Mesenchymal stem cell (in vitro differentiated cells and primary cell): ENCODE measurements at regions not wholly inside any gene's neighbourhood (a gene's known extent, or its start where the extent isn't known, plus 50 kb on each side); places are given as distances from the start of the nearest gene placed in this dataset.
"Not testable (repeated sequence)": the region's sequence is repeated elsewhere in the genome, so short reads cannot be mapped to it uniquely, and the experiment has no call there.

Experiments used
- DNase-seq: peaks from one replicate; pipeline ENCODE4 v3.0.0-alpha.2; 2013
- H2AFZ ChIP-seq: one replicate; pipeline ENCODE4 v1.6.1; 2013; ENCODE audit warnings: low read depth, mild to moderate bottlenecking, control low read depth, inconsistent platforms, low read length, moderate library complexity
- H2AK5ac ChIP-seq: 2 replicates; pipeline ENCODE4 v1.6.1; 2013; ENCODE audit warnings: low read length, moderate library complexity, mild to moderate bottlenecking, inconsistent platforms; ENCODE audit not compliant: severe bottlenecking
- H2BK120ac ChIP-seq: one replicate; pipeline ENCODE4 v1.6.1; 2013; ENCODE audit warnings: low read depth, mild to moderate bottlenecking, inconsistent platforms, low read length, moderate library complexity
- H2BK12ac ChIP-seq, 2 experiments: one replicate each; pipeline ENCODE4 v1.6.1; 2013; ENCODE audit warnings: inconsistent platforms in 2 of 2, low read length in 2 of 2, mild to moderate bottlenecking in 2 of 2, moderate library complexity in 2 of 2, control low read depth in 1 of 2
- H2BK15ac ChIP-seq: one replicate; pipeline ENCODE4 v1.6.1; 2013; ENCODE audit warnings: mild to moderate bottlenecking, low read depth, inconsistent platforms; ENCODE audit not compliant: poor library complexity, severe bottlenecking
- H2BK5ac ChIP-seq: 2 replicates; pipeline ENCODE4 v1.6.1; 2013; ENCODE audit warnings: low read depth, mild to moderate bottlenecking, low read length, control low read depth, inconsistent platforms; ENCODE audit not compliant: poor library complexity, severe bottlenecking
- H3K14ac ChIP-seq, 2 experiments: one replicate each; pipeline ENCODE4 v1.6.1; 2013; ENCODE audit warnings: inconsistent platforms in 2 of 2, low read length in 2 of 2, control low read depth in 1 of 2, mild to moderate bottlenecking in 1 of 2, moderate library complexity in 1 of 2
- H3K18ac ChIP-seq, 2 experiments: one replicate each; pipeline ENCODE4 v1.6.1; 2013; ENCODE audit warnings: inconsistent platforms in 2 of 2, low read length in 2 of 2, control low read depth in 1 of 2, low read depth in 1 of 2, mild to moderate bottlenecking in 1 of 2
- H3K23ac ChIP-seq, 2 experiments: one replicate each; pipeline ENCODE4 v1.6.1; 2013; ENCODE audit warnings: inconsistent platforms in 2 of 2, low read length in 2 of 2, mild to moderate bottlenecking in 2 of 2, moderate library complexity in 2 of 2, control low read depth in 1 of 2
- H3K27ac ChIP-seq: 2 replicates; pipeline ENCODE4 v1.5.1; 2013; ENCODE audit warnings: mild to moderate bottlenecking, moderate library complexity, low read length, control low read depth, inconsistent platforms; ENCODE audit not compliant: poor library complexity, severe bottlenecking
- H3K27me3 ChIP-seq, 2 experiments: 2 replicates each; pipeline versions ENCODE4 v1.6.1 to v1.7.0; 2013; ENCODE audit warnings: low read length in 2 of 2, mild to moderate bottlenecking in 2 of 2, moderate library complexity in 2 of 2, control low read depth in 1 of 2, inconsistent platforms in 1 of 2; ENCODE audit not compliant: control insufficient read depth in 1 of 2, insufficient read depth in 1 of 2
- H3K36me3 ChIP-seq, 2 experiments: 2 replicates each; pipeline versions ENCODE4 v1.6.1 to v1.7.0; 2013; ENCODE audit warnings: low read length in 2 of 2, control low read depth in 1 of 2, inconsistent platforms in 1 of 2, low read depth in 1 of 2, mild to moderate bottlenecking in 1 of 2; ENCODE audit not compliant: insufficient read depth in 2 of 2, control insufficient read depth in 1 of 2
- H3K4ac ChIP-seq, 2 experiments: one replicate each; pipeline ENCODE4 v1.6.1; 2013; ENCODE audit warnings: inconsistent platforms in 2 of 2, low read length in 2 of 2, mild to moderate bottlenecking in 2 of 2, moderate library complexity in 2 of 2, control low read depth in 1 of 2, low read depth in 1 of 2
- H3K4me1 ChIP-seq: 2 replicates; pipeline ENCODE4 v1.6.1; 2013; ENCODE audit warnings: low read depth, low read length, control low read depth; ENCODE audit not compliant: control insufficient read depth, insufficient read depth
- H3K4me2 ChIP-seq: 2 replicates; pipeline ENCODE4 v1.6.1; 2013; ENCODE audit warnings: low read length, mild to moderate bottlenecking, inconsistent platforms; ENCODE audit not compliant: poor library complexity, severe bottlenecking
- H3K4me3 ChIP-seq, 2 experiments: 2 replicates each; pipeline versions ENCODE4 v1.5.1 to v1.7.0; 2013; ENCODE audit warnings: low read length in 2 of 2, mild to moderate bottlenecking in 2 of 2, control low read depth in 1 of 2, low read depth in 1 of 2; ENCODE audit not compliant: insufficient read depth in 1 of 2
- H3K79me1 ChIP-seq: replicated peaks from 2 replicates; pipeline ENCODE4 v1.6.1; 2013; ENCODE audit warnings: mild to moderate bottlenecking, control low read depth, low read length, inconsistent platforms; ENCODE audit not compliant: poor library complexity, severe bottlenecking
- H3K9ac ChIP-seq: 2 replicates; pipeline ENCODE4 v1.7.0; 2013; ENCODE audit warnings: mild to moderate bottlenecking, low read length, moderate library complexity
- H3K9me3 ChIP-seq: 2 replicates; pipeline ENCODE4 v1.7.0; 2013; ENCODE audit warnings: mild to moderate bottlenecking, low read length; ENCODE audit not compliant: control insufficient read depth
- H4K8ac ChIP-seq: one replicate; pipeline ENCODE4 v1.6.1; 2013; ENCODE audit warnings: inconsistent platforms, mild to moderate bottlenecking, low read length, moderate library complexity
- H4K91ac ChIP-seq: one replicate; pipeline ENCODE4 v1.6.1; 2013; ENCODE audit warnings: mild to moderate bottlenecking, low read length, inconsistent platforms
- WGBS: methylation state at CpG from one replicate; pipeline ENCODE4 v1.1.7; 2013; ENCODE audit warnings: mixed read lengths; 5-methylcytosine and 5-hydroxymethylcytosine counted together

GRCh38 chr1:238902752-238903151 is 483.6 kb upstream of the CHRM3 start:
- H3K4me2 ChIP-seq, H2BK12ac ChIP-seq, H3K4me3 ChIP-seq, H2AFZ ChIP-seq, H4K91ac ChIP-seq, H3K18ac ChIP-seq, H2BK15ac ChIP-seq, H3K4ac ChIP-seq, H4K8ac ChIP-seq, H3K14ac ChIP-seq, H3K27ac ChIP-seq, H3K9ac ChIP-seq, DNase-seq, H2BK120ac ChIP-seq, H3K27me3 ChIP-seq, H3K9me3 ChIP-seq, H2BK5ac ChIP-seq, H3K36me3 ChIP-seq, H2AK5ac ChIP-seq, H3K23ac ChIP-seq, H3K4me1 ChIP-seq, H3K79me1 ChIP-seq: not testable (repeated sequence)
- 92% methylated on average over 7 of the region's 8 CpGs for WGBS

GRCh38 chr1:238900334-238900865 is 486.0 kb upstream of the CHRM3 start:
- Histone ChIP-seq H3K27me3 (no peaks in the 10 kb centered on the region), H2BK5ac (no peak overlapping the region), H2BK120ac (no peak overlapping the region), H3K14ac (no peak overlapping the region), H3K27ac (no peak overlapping the region), H2AK5ac (no peak overlapping the region), H4K91ac (no peak overlapping the region), H3K4me1 (peaks cover 2% of the 10 kb centered on the region), H3K4ac (no peak overlapping the region), H3K9ac (no peak overlapping the region), H3K36me3 (no peaks in the 10 kb centered on the region), H2BK15ac (no peak overlapping the region), H4K8ac (no peak overlapping the region), H3K18ac (no peak overlapping the region), H2BK12ac (no peak overlapping the region), H3K4me2 (no peak overlapping the region), H3K79me1 (no peaks in the 10 kb centered on the region), H3K9me3 (peaks cover 15% of the 10 kb centered on the region), H2AFZ (no peak overlapping the region), H3K23ac (no peak overlapping the region), H3K4me3 (no peak overlapping the region)
- no peak for DNase-seq
- 80% methylated on average over 8 of the region's 8 CpGs for WGBS

- no peaks in the 10 kb centered on the region for H3K79me1 ChIP-seq
- no peak overlapping the region for H3K9ac ChIP-seq
- H2BK12ac ChIP-seq = no peak overlapping the region
- no peak overlapping the region for H3K27ac ChIP-seq
- peaks cover 15% of the 10 kb centered on the region for H3K9me3 ChIP-seq
- H3K4me2 ChIP-seq = no peak overlapping the region
- no peak overlapping the region for H3K18ac ChIP-seq
- no peak overlapping the region for H3K14ac ChIP-seq
- no peak overlapping the region for H2AFZ ChIP-seq
- H3K4me1 ChIP-seq = peaks cover 2% of the 10 kb centered on the region
- no peak overlapping the region for H3K4me3 ChIP-seq
- H2BK15ac ChIP-seq = no peak overlapping the region
- H4K8ac ChIP-seq = no peak overlapping the region
- no peaks in the 10 kb centered on the region for H3K36me3 ChIP-seq
- H3K27me3 ChIP-seq = no peaks in the 10 kb centered on the region
- no peak overlapping the region for H4K91ac ChIP-seq
- no peak overlapping the region for H2AK5ac ChIP-seq
- H2BK5ac ChIP-seq = no peak overlapping the region
- H3K23ac ChIP-seq = no peak overlapping the region
- no peak for DNase-seq
- H3K4ac ChIP-seq = no peak overlapping the region
- no peak overlapping the region for H2BK120ac ChIP-seq
Measured at GRCh38 chr1:238898856-238899255, 487.5 kb upstream of the CHRM3 start.

GRCh38 chr1:238895911-238896310 is 490.5 kb upstream of the CHRM3 start:
- Histone ChIP-seq H4K8ac (no peak overlapping the region), H3K79me1 (no peaks in the 10 kb centered on the region), H2BK12ac (no peak overlapping the region), H2AK5ac (peak overlapping the region; percentile 32), H3K14ac (no peak overlapping the region), H3K27ac (no peak overlapping the region), H3K9ac (no peak overlapping the region), H2AFZ (no peak overlapping the region), H2BK5ac (no peak overlapping the region), H3K36me3 (no peaks in the 10 kb centered on the region), H2BK15ac (no peak overlapping the region), H3K4ac (no peak overlapping the region), H2BK120ac (no peak overlapping the region), H3K27me3 (no peaks in the 10 kb centered on the region), H3K4me1 (peaks cover 2% of the 10 kb centered on the region), H3K9me3 (peaks cover 21% of the 10 kb centered on the region), H4K91ac (no peak overlapping the region), H3K18ac (no peak overlapping the region), H3K23ac (no peak overlapping the region), H3K4me2 (no peak overlapping the region), H3K4me3 (no peak overlapping the region)
- WGBS = 68% methylated on average over 2 of the region's 2 CpGs
- no peak for DNase-seq
